Smooth muscle cell (in vitro differentiated cells): ENCODE measurements at regions not wholly inside any gene's neighbourhood (a gene's known extent, or its start where the extent isn't known, plus 50 kb on each side); places are given as distances from the start of the nearest gene placed in this dataset.

Experiments used
- DNase-seq: peaks from one replicate; lab custom pipeline; 2025; ENCODE audit not compliant: unreplicated experiment; lab: John Stamatoyannopoulos, UW
- H2AFZ ChIP-seq: fragments of 200-600 bp; sonication (generic); 2 replicates; pipeline ENCODE4 v1.6.0; 2016; ENCODE audit warnings: antibody characterized with exemption, low read depth, mild to moderate bottlenecking
- H3F3A ChIP-seq: fragments of 200-600 bp; sonication (generic); 2 replicates; pipeline ENCODE4 v1.6.0; 2017; ENCODE audit warnings: antibody characterized with exemption, low read depth
- H3K27ac ChIP-seq: fragments of 200-600 bp; sonication (generic); 2 replicates; pipeline ENCODE4 v1.5.1; 2016; ENCODE audit warnings: low read depth, mild to moderate bottlenecking
- H3K27me3 ChIP-seq: fragments of 200-600 bp; sonication (generic); 2 replicates; pipeline ENCODE4 v1.6.1; 2016; ENCODE audit warnings: low read depth, mild to moderate bottlenecking
- H3K36me3 ChIP-seq: fragments of 200-600 bp; sonication (generic); 2 replicates; pipeline ENCODE4 v1.5.1; 2016; ENCODE audit warnings: low read depth
- H3K4me1 ChIP-seq: fragments of 200-600 bp; sonication (generic); 2 replicates; pipeline ENCODE4 v1.5.1; 2016; ENCODE audit warnings: low read depth
- H3K4me2 ChIP-seq: fragments of 200-600 bp; sonication (generic); 2 replicates; pipeline ENCODE4 v1.6.0; 2016; ENCODE audit warnings: mild to moderate bottlenecking
- H3K4me3 ChIP-seq: fragments of 200-600 bp; sonication (generic); 2 replicates; pipeline ENCODE4 v1.5.1; 2016; ENCODE audit warnings: mild to moderate bottlenecking
- H3K79me2 ChIP-seq: fragments of 200-600 bp; sonication (generic); 2 replicates; pipeline ENCODE4 v1.6.0; 2016; ENCODE audit warnings: low read depth, mild to moderate bottlenecking
- H3K9ac ChIP-seq: fragments of 200-600 bp; sonication (generic); 2 replicates; pipeline ENCODE4 v1.6.0; 2016; ENCODE audit warnings: low read depth
- H3K9me3 ChIP-seq: fragments of 200-600 bp; sonication (generic); replicated peaks from 2 replicates; pipeline ENCODE4 v1.5.1; 2016; ENCODE audit warnings: low read depth
- H4K20me1 ChIP-seq: fragments of 200-600 bp; sonication (generic); 2 replicates; pipeline ENCODE4 v1.6.0; 2016; ENCODE audit warnings: low read depth
- CTCF ChIP-seq: fragments of 200-600 bp; sonication (generic); IDR thresholded peaks from 2 replicates; pipeline ENCODE4 v1.5.1; 2017; ENCODE audit warnings: borderline replicate concordance, mild to moderate bottlenecking, antibody characterized with exemption; ENCODE audit not compliant: insufficient read depth, poor library complexity, severe bottlenecking
- WGBS: methylation state at CpG from one replicate; pipeline ENCODE4 v1.1.7; 2016; ENCODE audit warnings: low lambda C conversion rate; 5-methylcytosine and 5-hydroxymethylcytosine counted together

DNA sequence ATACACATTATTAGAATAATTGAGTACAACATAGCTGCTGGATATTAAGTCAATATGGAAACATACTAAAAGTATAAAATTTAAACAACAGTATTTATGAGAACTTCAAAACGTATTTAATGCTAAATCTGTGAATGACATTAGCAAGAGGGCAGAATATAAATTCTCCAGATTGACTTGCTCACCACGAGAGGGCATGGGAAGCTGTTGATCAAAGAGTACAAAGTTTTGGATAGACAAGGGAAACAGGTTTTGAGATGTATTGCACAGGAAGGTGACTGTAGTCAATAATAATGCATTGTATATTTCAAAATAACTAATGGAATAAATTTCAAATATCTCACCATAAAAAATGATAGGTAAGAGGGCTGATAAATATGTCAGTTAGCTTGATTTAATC is 768.2 kb downstream of the CENPC start:
- H3K27ac ChIP-seq: no peak overlapping the region
- H2AFZ ChIP-seq: no peak overlapping the region
- TF ChIP-seq CTCF: no peak
- 76% methylated on average over 2 of the region's 2 CpGs for WGBS
- no peaks in the 10 kb centered on the region for H3K9me3 ChIP-seq
- H3F3A ChIP-seq: no peaks in the 10 kb centered on the region
- H4K20me1 ChIP-seq: no peaks in the 10 kb centered on the region
- no peaks in the 10 kb centered on the region for H3K4me1 ChIP-seq
- H3K79me2 ChIP-seq: no peaks in the 10 kb centered on the region
- no peaks in the 10 kb centered on the region for H3K36me3 ChIP-seq
- no peak overlapping the region for H3K9ac ChIP-seq
- no peak overlapping the region for H3K4me3 ChIP-seq
- no peaks in the 10 kb centered on the region for H3K27me3 ChIP-seq
- no peak overlapping the region for H3K4me2 ChIP-seq
- DNase-seq: no peak

DNA sequence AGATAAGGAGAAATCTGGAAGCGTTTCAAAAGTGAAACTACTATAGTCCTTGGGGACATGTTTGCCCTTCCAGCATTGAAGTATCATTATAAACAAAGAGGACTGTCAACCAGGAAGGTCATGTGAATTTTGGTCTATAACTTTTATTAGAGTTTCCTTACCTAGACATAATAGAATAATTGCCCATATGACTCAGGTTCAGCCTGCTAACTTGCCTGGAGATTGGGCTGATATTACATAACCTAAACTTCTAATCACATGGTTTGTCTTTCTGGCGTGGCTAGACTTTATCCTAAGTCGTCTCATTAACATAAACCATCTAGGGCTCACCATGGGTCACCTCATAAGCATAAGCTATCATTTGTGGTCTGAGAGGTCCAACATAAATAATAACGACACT is 775.9 kb downstream of the CENPC start:
- Histone ChIP-seq H3K36me3 (no peaks in the 10 kb centered on the region), H3K4me3 (no peak overlapping the region), H3K9me3 (no peaks in the 10 kb centered on the region), H3K4me2 (no peak overlapping the region), H3K9ac (no peak overlapping the region), H3K27me3 (no peaks in the 10 kb centered on the region), H4K20me1 (no peaks in the 10 kb centered on the region), H2AFZ (no peak overlapping the region), H3K27ac (no peak overlapping the region), H3F3A (no peaks in the 10 kb centered on the region), H3K79me2 (no peaks in the 10 kb centered on the region), H3K4me1 (no peaks in the 10 kb centered on the region)
- 63% methylated on average over 4 of the region's 4 CpGs for WGBS
- no peak for TF ChIP-seq CTCF
- no peak for DNase-seq

- Histone ChIP-seq H3K27me3 (no peaks in the 10 kb centered on the region), H3K27ac (no peak overlapping the region), H4K20me1 (no peaks in the 10 kb centered on the region), H3K9me3 (no peaks in the 10 kb centered on the region), H3K4me1 (no peaks in the 10 kb centered on the region), H3K36me3 (no peaks in the 10 kb centered on the region), H3K79me2 (no peaks in the 10 kb centered on the region), H3K4me2 (no peak overlapping the region), H3F3A (no peaks in the 10 kb centered on the region), H2AFZ (no peak overlapping the region), H3K9ac (no peak overlapping the region), H3K4me3 (no peak overlapping the region)
- TF ChIP-seq CTCF: no peak
- DNase-seq: no peak
- 56% methylated on average over 1 of the region's 1 CpG for WGBS
Measured at GRCh38 chr4:66767442-66767841, 777.9 kb downstream of the CENPC start.

- Histone ChIP-seq H3K4me2 (no peak overlapping the region), H3K4me1 (no peaks in the 10 kb centered on the region), H3K9ac (no peak overlapping the region), H3K27ac (no peak overlapping the region), H3K36me3 (no peaks in the 10 kb centered on the region), H3K4me3 (no peak overlapping the region), H3K27me3 (no peaks in the 10 kb centered on the region), H4K20me1 (no peaks in the 10 kb centered on the region), H2AFZ (no peak overlapping the region), H3F3A (no peaks in the 10 kb centered on the region), H3K9me3 (no peaks in the 10 kb centered on the region), H3K79me2 (no peaks in the 10 kb centered on the region)
- WGBS: 68% methylated on average over 1 of the region's 1 CpG
- DNase-seq: no peak
- no peak for TF ChIP-seq CTCF
Measured at GRCh38 chr4:66766557-66766956, 778.7 kb downstream of the CENPC start.
